ENCODE measurements at regions not wholly inside any gene's neighbourhood (a gene's known extent, or its start where the extent isn't known, plus 50 kb on each side); places are given as distances from the start of the nearest gene placed in this dataset.

DNA sequence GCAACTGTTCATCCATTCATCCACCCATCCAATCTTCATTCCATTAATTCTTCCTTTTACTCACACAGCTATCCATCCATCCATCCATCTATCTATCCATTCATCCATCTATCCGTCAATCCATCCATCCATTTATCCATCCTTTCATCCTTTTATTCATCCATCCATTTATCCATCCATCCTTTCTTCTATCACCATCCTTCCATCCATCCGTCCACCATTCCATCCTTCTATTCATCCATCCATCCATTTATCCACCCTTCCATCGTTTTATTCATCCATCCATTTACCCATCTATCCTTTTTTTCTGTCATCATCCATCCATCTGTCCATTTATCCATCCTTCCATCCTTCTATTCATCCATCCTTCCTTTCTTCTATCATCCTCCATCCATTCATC lies 73.0 kb upstream of the FOXF1 start:
- TF ChIP-seq, protein P1, sequence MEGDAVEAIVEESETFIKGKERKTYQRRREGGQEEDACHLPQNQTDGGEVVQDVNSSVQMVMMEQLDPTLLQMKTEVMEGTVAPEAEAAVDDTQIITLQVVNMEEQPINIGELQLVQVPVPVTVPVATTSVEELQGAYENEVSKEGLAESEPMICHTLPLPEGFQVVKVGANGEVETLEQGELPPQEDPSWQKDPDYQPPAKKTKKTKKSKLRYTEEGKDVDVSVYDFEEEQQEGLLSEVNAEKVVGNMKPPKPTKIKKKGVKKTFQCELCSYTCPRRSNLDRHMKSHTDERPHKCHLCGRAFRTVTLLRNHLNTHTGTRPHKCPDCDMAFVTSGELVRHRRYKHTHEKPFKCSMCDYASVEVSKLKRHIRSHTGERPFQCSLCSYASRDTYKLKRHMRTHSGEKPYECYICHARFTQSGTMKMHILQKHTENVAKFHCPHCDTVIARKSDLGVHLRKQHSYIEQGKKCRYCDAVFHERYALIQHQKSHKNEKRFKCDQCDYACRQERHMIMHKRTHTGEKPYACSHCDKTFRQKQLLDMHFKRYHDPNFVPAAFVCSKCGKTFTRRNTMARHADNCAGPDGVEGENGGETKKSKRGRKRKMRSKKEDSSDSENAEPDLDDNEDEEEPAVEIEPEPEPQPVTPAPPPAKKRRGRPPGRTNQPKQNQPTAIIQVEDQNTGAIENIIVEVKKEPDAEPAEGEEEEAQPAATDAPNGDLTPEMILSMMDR (IDR thresholded peaks at IDR 0.05; ENCODE audit: extremely low read depth, missing control alignments) = no peak

DNA sequence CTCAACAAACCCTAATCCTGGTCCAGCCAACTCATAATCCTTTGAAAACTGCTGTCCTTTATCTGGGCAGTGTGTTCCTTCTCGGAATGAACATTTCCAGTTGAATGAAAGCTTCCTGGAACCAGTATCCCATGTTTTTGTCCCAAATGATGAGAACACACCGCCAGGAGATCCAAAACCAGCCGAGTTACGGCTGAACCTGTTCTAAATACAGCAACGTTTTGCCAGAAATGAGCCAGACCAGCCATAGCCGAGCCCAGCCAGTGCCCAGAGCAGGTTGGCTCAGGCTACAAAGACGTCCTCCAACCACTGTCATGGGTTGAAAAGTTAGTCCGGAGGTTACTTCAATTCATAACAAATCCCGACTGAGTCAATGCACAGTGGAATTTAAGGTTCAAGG lies 67.6 kb upstream of the FOXF1 start:
- DNase-seq (ENCODE audit: low spot score) = no peak
- TF ChIP-seq, protein P1 (IDR thresholded peaks at IDR 0.05; ENCODE audit: extremely low read depth, missing control alignments) = no peak

More for the DNA sequence above, 73.0 kb upstream of the FOXF1 start:
- DNase-seq (ENCODE audit: low spot score) = no peak

DNA sequence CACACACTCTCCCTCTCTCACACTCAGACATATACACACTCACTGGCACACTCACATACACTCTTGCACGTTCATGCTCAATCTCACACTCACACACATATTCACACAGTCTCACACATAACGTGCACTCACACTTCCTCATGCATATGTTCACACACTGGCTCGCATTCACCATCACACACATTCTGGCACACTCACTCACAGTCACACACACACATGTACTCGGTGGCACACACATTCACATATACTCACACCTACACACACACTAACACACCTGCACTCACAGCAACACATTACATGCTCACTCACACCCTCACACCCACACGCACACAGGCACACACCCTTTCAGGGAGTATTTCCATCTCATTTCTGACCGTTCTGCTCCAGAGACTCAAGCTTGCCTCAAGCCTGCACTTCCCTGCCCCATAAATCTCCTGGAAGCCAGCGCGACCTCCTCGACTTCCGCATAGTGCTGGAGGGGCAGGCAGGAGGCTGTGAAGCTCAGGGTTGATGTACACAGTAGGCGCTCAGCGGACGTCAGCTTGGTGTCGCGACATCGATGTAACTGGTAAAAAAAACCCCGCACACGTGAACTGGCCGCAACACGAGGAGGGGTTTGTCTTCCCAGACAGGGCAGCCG lies 66.7 kb upstream of the FOXF1 start:
- DNase-seq (ENCODE audit: low spot score) = no peak
- TF ChIP-seq, protein P1 (IDR thresholded peaks at IDR 0.05; ENCODE audit: extremely low read depth, missing control alignments) = no peak

DNA sequence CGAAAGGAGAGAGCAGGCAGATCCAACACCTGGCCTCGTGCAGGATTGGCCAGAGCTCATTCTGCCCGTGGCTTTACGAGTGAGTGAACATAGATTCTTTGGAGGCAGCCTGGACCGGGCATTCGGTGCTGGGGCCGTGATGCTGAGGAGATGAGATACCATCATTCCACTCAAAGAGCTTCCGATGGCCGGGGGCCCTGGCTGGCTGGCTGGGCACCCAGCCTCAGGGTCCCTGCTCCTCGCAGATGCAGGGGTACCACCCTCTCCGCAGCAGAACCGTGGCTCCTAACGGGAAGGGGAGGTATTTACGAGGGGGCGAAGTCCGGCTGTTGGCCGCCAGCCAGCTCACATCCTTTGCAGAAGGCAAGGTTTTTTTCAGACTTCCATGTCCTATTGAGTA lies 66.1 kb upstream of the FOXF1 start:
- TF ChIP-seq, protein P1 (IDR thresholded peaks at IDR 0.05; ENCODE audit: extremely low read depth, missing control alignments) = no peak
- no peak for DNase-seq (ENCODE audit: low spot score)

DNA sequence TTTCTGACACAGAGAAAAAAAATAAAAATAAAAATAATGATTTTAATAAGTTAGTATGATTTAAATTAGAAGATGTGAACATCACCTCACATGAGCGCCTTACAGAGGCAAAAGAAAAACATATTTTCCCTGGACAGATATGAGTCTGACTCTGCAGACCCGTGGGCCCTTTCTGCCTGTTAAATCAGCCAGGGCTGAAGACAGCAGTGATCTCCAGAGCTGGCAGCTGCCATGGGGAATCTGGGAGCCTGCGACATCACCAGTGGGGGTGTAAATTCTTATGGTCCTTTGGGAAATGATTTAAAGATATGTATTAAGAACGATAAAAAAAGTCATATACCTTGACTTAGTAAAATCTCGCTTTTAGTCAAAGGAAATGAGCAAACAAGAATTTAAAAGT lies 65.7 kb upstream of the FOXF1 start:
- TF ChIP-seq, protein P1 (IDR thresholded peaks at IDR 0.05; ENCODE audit: extremely low read depth, missing control alignments) = no peak
- DNase-seq (ENCODE audit: low spot score) = no peak

DNA sequence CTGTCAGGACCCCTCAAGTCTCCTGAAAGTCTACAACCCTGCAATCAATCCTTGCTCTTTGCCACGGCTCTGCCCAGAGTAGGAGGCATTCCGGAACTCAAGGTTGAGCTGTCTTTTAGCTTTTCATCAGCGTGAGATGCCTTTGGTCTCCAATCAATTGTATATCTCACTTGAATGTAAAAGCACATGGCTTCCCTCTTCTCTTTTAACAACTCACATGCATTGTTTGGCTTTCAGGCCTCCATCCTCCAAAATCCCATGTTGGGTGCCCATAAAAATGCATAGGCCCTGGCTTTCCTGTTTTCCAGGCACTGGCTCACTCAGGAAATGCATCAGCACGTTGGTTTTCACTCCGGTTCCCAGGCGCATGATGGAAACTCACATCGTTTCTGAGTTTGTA lies 64.0 kb upstream of the FOXF1 start:
- TF ChIP-seq, protein P1 (IDR thresholded peaks at IDR 0.05; ENCODE audit: extremely low read depth, missing control alignments) = no peak
- DNase-seq (ENCODE audit: low spot score) = no peak

DNA sequence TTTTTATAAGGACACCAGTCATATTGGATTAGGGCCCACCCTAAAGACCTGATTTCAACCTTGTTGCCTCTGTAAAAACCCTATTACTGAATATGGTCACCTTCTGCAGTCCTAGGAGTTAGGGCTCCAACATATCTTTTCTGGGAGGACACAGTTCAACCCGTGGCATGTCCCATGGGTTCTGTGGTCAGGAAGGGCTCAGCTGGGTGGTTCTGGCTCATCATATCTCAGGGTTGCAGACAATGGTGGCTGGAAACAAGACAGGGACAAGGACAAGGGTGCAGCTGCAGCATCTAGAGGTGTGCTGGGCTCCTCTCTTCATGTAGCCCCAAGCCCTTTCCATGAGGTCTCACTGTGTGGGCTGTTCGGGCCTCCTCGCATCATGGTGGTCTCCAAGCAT lies 63.1 kb upstream of the FOXF1 start:
- DNase-seq (ENCODE audit: low spot score) = no peak
- TF ChIP-seq, protein P1 (IDR thresholded peaks at IDR 0.05; ENCODE audit: extremely low read depth, missing control alignments) = no peak
